GM18909 (cell line): ENCODE measurements at regions not wholly inside any gene's neighbourhood (a gene's known extent, or its start where the extent isn't known, plus 50 kb on each side); places are given as distances from the start of the nearest gene placed in this dataset.
"Not testable (repeated sequence)": the region's sequence is repeated elsewhere in the genome, so short reads cannot be mapped to it uniquely, and the experiment has no call there.

Experiments
- ATAC-seq: cut with Tn5 transposase; IDR thresholded peaks from one replicate; pipeline ENCODE4 v1.9.1; 2021; ENCODE audit warnings: mild to moderate bottlenecking; ENCODE audit not compliant: unreplicated experiment, poor library complexity

- no peak for ATAC-seq
Observed at GRCh38 chr4:53959343-53960120, 104.9 kb downstream of the CHIC2 start.

GRCh38 chr4:53956454-53956853 is 108.0 kb downstream of the CHIC2 start:
- no peak for ATAC-seq

GRCh38 chr4:53956053-53956452 is 108.4 kb downstream of the CHIC2 start:
- ATAC-seq = no peak

- no peak for ATAC-seq
Observed at GRCh38 chr4:53951414-53951813, 113.0 kb downstream of the CHIC2 start.

GRCh38 chr4:53943345-53944085 is 120.9 kb downstream of the CHIC2 start:
- no peak for ATAC-seq

GRCh38 chr4:53942712-53943111 is 121.7 kb downstream of the CHIC2 start:
- no peak for ATAC-seq

- ATAC-seq = no peak
Observed at GRCh38 chr4:53941331-53941730, 123.1 kb downstream of the CHIC2 start.

- not testable (repeated sequence) for ATAC-seq
Observed at GRCh38 chr4:53939892-53940291, 124.5 kb downstream of the CHIC2 start.

GRCh38 chr4:53937918-53938317 is 126.5 kb downstream of the CHIC2 start:
- ATAC-seq = no peak

GRCh38 chr4:53937327-53937726 is 127.1 kb downstream of the CHIC2 start:
- ATAC-seq = no peak

- ATAC-seq = no peak
Observed at GRCh38 chr4:53935780-53936179, 128.6 kb downstream of the CHIC2 start.

- ATAC-seq = no peak
Observed at GRCh38 chr4:53932796-53933610, 131.4 kb downstream of the CHIC2 start.

GRCh38 chr4:53931461-53931961 is 132.9 kb downstream of the CHIC2 start:
- ATAC-seq = no peak

GRCh38 chr4:53929955-53930798 is 134.2 kb downstream of the CHIC2 start:
- peak; percentile 75 for ATAC-seq

- no peak for ATAC-seq
Observed at GRCh38 chr4:53929311-53929710, 135.1 kb downstream of the CHIC2 start.

- ATAC-seq = no peak
Observed at GRCh38 chr4:53928825-53929224, 135.6 kb downstream of the CHIC2 start.

- no peak for ATAC-seq
Observed at GRCh38 chr4:53925050-53925605, 139.3 kb downstream of the CHIC2 start.

GRCh38 chr4:53924333-53925049 is 139.9 kb downstream of the CHIC2 start:
- no peak for ATAC-seq

- no peak for ATAC-seq
Observed at GRCh38 chr4:53923921-53924320, 140.5 kb downstream of the CHIC2 start.
